ENCODE measurements at regions not wholly inside any gene's neighbourhood (a gene's known extent, or its start where the extent isn't known, plus 50 kb on each side); places are given as distances from the start of the nearest gene placed in this dataset.
A peak's percentile ranks its signal among the peaks of the same experiment; 100 is the strongest.

DNA sequence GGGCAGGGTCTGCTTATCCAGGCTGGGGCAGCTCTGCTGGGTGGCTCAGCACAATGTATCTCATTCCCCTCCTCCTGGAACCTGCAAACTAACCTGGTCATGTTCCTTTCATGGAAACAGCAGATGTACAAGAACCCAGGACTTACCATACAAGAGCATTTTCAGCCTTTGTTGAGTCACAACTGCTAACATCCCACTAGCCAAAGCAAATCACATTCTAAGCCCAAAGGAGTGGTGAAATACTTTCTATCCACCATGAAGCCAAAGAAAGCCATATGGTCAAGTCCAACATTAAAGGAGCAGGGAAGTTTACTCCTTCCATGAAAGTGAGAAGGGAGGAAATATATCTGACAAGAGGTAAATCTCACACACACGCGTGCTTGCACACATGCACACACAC lies 163.0 kb downstream of the IRS1 start:
- H4K20me1 ChIP-seq (ENCODE audit: control insufficient read depth, extremely low read depth, insufficient read depth, low read length): no peaks in the 10 kb centered on the region
- H2AFZ ChIP-seq (ENCODE audit: low read length): no peak overlapping the region
- peaks cover 2% of the 10 kb centered on the region for H3K4me1 ChIP-seq (ENCODE audit: control insufficient read depth, extremely low read depth, insufficient read depth, low read length)
- H3K4me2 ChIP-seq (ENCODE audit: extremely low read depth, insufficient read depth, low read length): no peak overlapping the region
- no peaks in the 10 kb centered on the region for H3K27me3 ChIP-seq (ENCODE audit: control insufficient read depth, insufficient read depth, low read length)
- H3K9me3 ChIP-seq (ENCODE audit: control insufficient read depth, insufficient read depth, low read depth, low read length): no peaks in the 10 kb centered on the region
- H3K79me2 ChIP-seq (ENCODE audit: control insufficient read depth, insufficient read depth, low read length): no peaks in the 10 kb centered on the region
- DNase-seq (ENCODE audit: low read depth in 2 of 2): no peak
- no peak overlapping the region for H3K4me3 ChIP-seq (replicated peaks in 1 of 4; ENCODE audit: control extremely low read depth in 1 of 4, insufficient read depth in 1 of 4, low read depth in 3 of 4, low read length in 4 of 4)
- no peak overlapping the region for H3K9ac ChIP-seq (ENCODE audit: insufficient read depth, low read length)
- TF ChIP-seq CTCF (conservative IDR thresholded peaks at IDR 0.05 in 1 of 2, IDR thresholded peaks at IDR 0.05 in 1 of 2; ENCODE audit: low read depth in 1 of 2, low read length in 2 of 2) (no peak), EZH2 (IDR thresholded peaks at IDR 0.05; ENCODE audit: low read length, missing control alignments) (no peak)
- H3K27ac ChIP-seq (ENCODE audit: insufficient read depth, low read length): no peak overlapping the region
- no peaks in the 10 kb centered on the region for H3K36me3 ChIP-seq (ENCODE audit: control insufficient read depth, insufficient read depth, low read length)

DNA sequence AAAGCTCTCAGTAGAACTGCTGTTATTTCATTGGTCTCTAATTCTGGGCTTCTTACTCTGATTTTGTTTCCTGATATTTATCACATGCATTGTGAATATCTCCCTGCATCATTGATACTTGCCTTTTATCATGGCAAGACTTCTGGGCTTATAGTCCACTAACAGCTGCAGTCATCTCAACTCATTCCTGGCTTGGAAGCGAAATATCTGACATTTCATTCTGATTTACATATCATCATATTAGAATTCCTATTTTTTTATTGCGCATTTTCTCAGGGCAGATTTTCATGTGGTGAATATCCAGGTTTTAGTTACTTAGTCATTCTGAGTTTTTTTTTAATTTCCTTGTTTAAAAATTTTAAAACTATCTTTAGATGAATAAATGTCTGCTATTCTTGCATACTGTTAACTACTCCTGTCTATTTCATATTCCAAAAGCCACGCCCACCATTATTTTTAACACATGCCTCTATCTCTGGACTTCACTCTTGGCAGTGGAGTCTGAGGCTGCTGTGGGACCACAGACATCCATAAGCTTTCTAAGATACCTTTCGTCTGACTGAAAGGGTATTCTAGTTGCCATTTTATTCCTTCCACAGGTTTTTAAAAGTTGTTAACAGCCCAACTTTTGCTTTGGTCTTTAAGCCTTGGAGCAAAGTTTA lies 164.5 kb downstream of the IRS1 start:
- DNase-seq (ENCODE audit: low read depth in 2 of 2): no peak
- Histone ChIP-seq H3K4me1 (ENCODE audit: control insufficient read depth, extremely low read depth, insufficient read depth, low read length) (peaks cover 2% of the 10 kb centered on the region), H2AFZ (ENCODE audit: low read length) (no peak overlapping the region), H3K4me3 (replicated peaks in 1 of 4; ENCODE audit: control extremely low read depth in 1 of 4, insufficient read depth in 1 of 4, low read depth in 3 of 4, low read length in 4 of 4) (no peak overlapping the region), H3K36me3 (ENCODE audit: control insufficient read depth, insufficient read depth, low read length) (no peaks in the 10 kb centered on the region), H3K9ac (ENCODE audit: insufficient read depth, low read length) (no peak overlapping the region), H3K27ac (ENCODE audit: insufficient read depth, low read length) (no peak overlapping the region), H3K9me3 (ENCODE audit: control insufficient read depth, insufficient read depth, low read depth, low read length) (no peaks in the 10 kb centered on the region), H3K4me2 (ENCODE audit: extremely low read depth, insufficient read depth, low read length) (no peak overlapping the region), H4K20me1 (ENCODE audit: control insufficient read depth, extremely low read depth, insufficient read depth, low read length) (no peaks in the 10 kb centered on the region), H3K27me3 (ENCODE audit: control insufficient read depth, insufficient read depth, low read length) (no peaks in the 10 kb centered on the region), H3K79me2 (ENCODE audit: control insufficient read depth, insufficient read depth, low read length) (no peaks in the 10 kb centered on the region)
- TF ChIP-seq CTCF (conservative IDR thresholded peaks at IDR 0.05 in 1 of 2, IDR thresholded peaks at IDR 0.05 in 1 of 2; ENCODE audit: low read depth in 1 of 2, low read length in 2 of 2) (no peak), EZH2 (IDR thresholded peaks at IDR 0.05; ENCODE audit: low read length, missing control alignments) (no peak)

GRCh38 chr2:226631671-226632070 lies 167.9 kb downstream of the IRS1 start:
- Histone ChIP-seq H3K9me3 (ENCODE audit: control insufficient read depth, insufficient read depth, low read depth, low read length) (no peaks in the 10 kb centered on the region), H3K4me2 (ENCODE audit: extremely low read depth, insufficient read depth, low read length) (no peak overlapping the region), H3K4me3 (replicated peaks in 1 of 4; ENCODE audit: control extremely low read depth in 1 of 4, insufficient read depth in 1 of 4, low read depth in 3 of 4, low read length in 4 of 4) (no peak overlapping the region), H3K27ac (ENCODE audit: insufficient read depth, low read length) (no peak overlapping the region), H3K27me3 (ENCODE audit: control insufficient read depth, insufficient read depth, low read length) (no peaks in the 10 kb centered on the region), H3K9ac (ENCODE audit: insufficient read depth, low read length) (no peak overlapping the region), H4K20me1 (ENCODE audit: control insufficient read depth, extremely low read depth, insufficient read depth, low read length) (no peaks in the 10 kb centered on the region), H2AFZ (ENCODE audit: low read length) (peak overlapping the region; percentile 57), H3K36me3 (ENCODE audit: control insufficient read depth, insufficient read depth, low read length) (no peaks in the 10 kb centered on the region), H3K4me1 (ENCODE audit: control insufficient read depth, extremely low read depth, insufficient read depth, low read length) (no peaks in the 10 kb centered on the region), H3K79me2 (ENCODE audit: control insufficient read depth, insufficient read depth, low read length) (no peaks in the 10 kb centered on the region)
- DNase-seq (ENCODE audit: low read depth in 2 of 2): peak in 1 of 2 donors; percentile 95
- TF ChIP-seq CTCF (conservative IDR thresholded peaks at IDR 0.05 in 1 of 2, IDR thresholded peaks at IDR 0.05 in 1 of 2; ENCODE audit: low read depth in 1 of 2, low read length in 2 of 2): no peak
- no peak for TF ChIP-seq EZH2 (IDR thresholded peaks at IDR 0.05; ENCODE audit: low read length, missing control alignments)
